Brain microvascular endothelial cell (primary cell): ENCODE measurements at regions not wholly inside any gene's neighbourhood (a gene's known extent, or its start where the extent isn't known, plus 50 kb on each side); places are given as distances from the start of the nearest gene placed in this dataset.
"Not testable (repeated sequence)": the region's sequence is repeated elsewhere in the genome, so short reads cannot be mapped to it uniquely, and the experiment has no call there.

ENCODE experiments used
- DNase-seq: peaks from one replicate; pipeline ENCODE4 v3.0.0-alpha.2; 2020
- H3K27ac ChIP-seq: fragments of 250-450 bp; sonication (Bioruptor Pico); 2 replicates; pipeline ENCODE4 v1.5.1; 2020; ENCODE audit warnings: mild to moderate bottlenecking, moderate library complexity
- H3K27me3 ChIP-seq: fragments of 250-450 bp; sonication (Bioruptor Pico); replicated peaks from 2 replicates; pipeline ENCODE4 v1.5.1; 2020; ENCODE audit warnings: mild to moderate bottlenecking
- H3K36me3 ChIP-seq: fragments of 250-450 bp; sonication (Bioruptor Pico); replicated peaks from 2 replicates; pipeline ENCODE4 v1.5.1; 2020; ENCODE audit warnings: mild to moderate bottlenecking
- H3K4me3 ChIP-seq: 2 replicates; pipeline ENCODE4 v1.5.1; 2011; ENCODE audit warnings: low read depth, mild to moderate bottlenecking, control low read depth, low read length, moderate library complexity
- CTCF ChIP-seq: IDR thresholded peaks from 2 replicates; pipeline ENCODE4 v1.5.1; 2011; ENCODE audit warnings: low read depth, mild to moderate bottlenecking, moderate library complexity, low read length, control low read depth, inconsistent platforms; ENCODE audit errors: missing control alignments
- in situ Hi-C: cut with HindIII; loops from 2 replicates; pipeline ENCODE4 v1.10.0; 2017; ENCODE audit warnings: low sequenced_read_pairs, low pct_ligation_motif_present

- in situ Hi-C loops, H3K27me3 ChIP-seq, H3K36me3 ChIP-seq, H3K27ac ChIP-seq, H3K4me3 ChIP-seq, DNase-seq: not testable (repeated sequence)
Observed at GRCh38 chr10:42533866-42534265, 104.5 kb downstream of the ZNF33B start.

DNA sequence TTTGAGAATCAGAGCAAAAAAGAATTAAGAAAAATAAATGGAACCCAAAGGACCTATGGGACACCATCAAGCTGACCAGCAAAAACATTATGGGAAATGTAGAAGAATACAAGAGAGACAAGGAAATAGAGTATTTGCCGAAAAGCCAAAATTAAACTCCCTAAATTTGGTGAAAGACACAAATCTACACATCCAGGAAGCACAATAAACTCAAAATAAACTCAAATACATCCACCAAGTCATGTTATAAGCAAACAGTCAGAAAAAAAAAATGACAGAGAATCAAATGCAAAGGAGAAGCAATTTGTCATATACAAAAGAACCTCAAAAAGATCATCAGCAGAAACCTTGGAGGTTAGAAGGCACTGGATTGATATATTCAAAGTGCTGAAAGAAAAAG, 105.4 kb downstream of the ZNF33B start:
- no peak for DNase-seq
- in situ Hi-C loops: no loop called here
- Histone ChIP-seq H3K36me3 (no peaks in the 10 kb centered on the region), H3K27ac (no peak overlapping the region), H3K4me3 (no peak overlapping the region), H3K27me3 (no peaks in the 10 kb centered on the region)
- no peak for TF ChIP-seq CTCF

GRCh38 chr10:42523098-42523497, 115.3 kb downstream of the ZNF33B start:
- H3K27ac ChIP-seq: no peak overlapping the region
- no peak for TF ChIP-seq CTCF
- no peak overlapping the region for H3K4me3 ChIP-seq
- no peak for DNase-seq
- peaks cover 13% of the 10 kb centered on the region for H3K36me3 ChIP-seq
- in situ Hi-C loops: no loop called here
- H3K27me3 ChIP-seq: no peaks in the 10 kb centered on the region

DNA sequence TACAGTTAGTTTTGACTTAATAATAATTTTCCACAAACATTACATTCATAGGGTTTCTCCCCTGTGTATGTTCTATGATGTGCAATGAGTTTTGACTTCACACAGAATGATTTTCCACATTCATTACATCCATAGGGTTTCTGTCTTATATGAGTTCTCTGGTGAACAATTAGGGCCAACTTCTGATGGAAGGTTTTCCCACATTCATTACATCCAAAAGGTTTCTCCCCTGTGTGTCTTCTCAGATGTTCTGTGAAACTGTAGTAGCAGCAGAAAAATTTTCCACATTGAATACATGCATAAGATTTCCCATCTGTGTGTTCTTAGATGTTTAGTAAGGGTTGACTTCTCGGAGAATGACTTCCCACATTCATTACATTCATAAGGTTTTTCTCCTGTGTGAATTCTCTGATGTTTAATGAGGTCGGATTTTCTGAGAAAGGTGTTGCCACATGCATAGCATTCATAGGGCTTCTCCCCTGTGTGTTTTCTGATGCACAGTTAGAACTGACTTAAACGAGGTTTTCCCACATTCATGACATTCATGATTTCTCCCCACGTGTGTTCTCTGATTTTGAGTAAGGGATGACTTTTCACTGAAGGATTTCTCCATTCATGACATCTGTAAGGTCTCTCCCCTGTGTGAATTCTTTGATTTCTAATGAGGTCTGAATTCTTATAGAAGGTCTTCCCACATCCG, 118.5 kb downstream of the ZNF33B start:
- Histone ChIP-seq H3K27me3 (no peaks in the 10 kb centered on the region), H3K36me3 (peaks cover 13% of the 10 kb centered on the region), H3K4me3 (no peak overlapping the region), H3K27ac (no peak overlapping the region)
- no peak for DNase-seq
- no peak for TF ChIP-seq CTCF
- in situ Hi-C loops: no loop called here

- no peak overlapping the region for H3K27ac ChIP-seq
- no peak for DNase-seq
- no peaks in the 10 kb centered on the region for H3K27me3 ChIP-seq
- H3K4me3 ChIP-seq: no peak overlapping the region
- in situ Hi-C loops: no loop called here
- peaks cover 13% of the 10 kb centered on the region for H3K36me3 ChIP-seq
- no peak for TF ChIP-seq CTCF
Observed at GRCh38 chr10:42519079-42519478, 119.3 kb downstream of the ZNF33B start.

GRCh38 chr10:42513921-42514320, 124.4 kb downstream of the ZNF33B start:
- Histone ChIP-seq H3K27ac (no peak overlapping the region), H3K36me3 (no peaks in the 10 kb centered on the region), H3K4me3 (no peak overlapping the region), H3K27me3 (no peaks in the 10 kb centered on the region)
- TF ChIP-seq CTCF: no peak
- in situ Hi-C loops: no loop called here
- DNase-seq: no peak
